HEK293T (cell line): ENCODE measurements at regions not wholly inside any gene's neighbourhood (a gene's known extent, or its start where the extent isn't known, plus 50 kb on each side); places are given as distances from the start of the nearest gene placed in this dataset.

Source experiments
- ARNT ChIP-seq: fragments of 450-650 bp; IDR thresholded peaks from 2 replicates; pipeline ENCODE4 v1.6.1; 2017; ENCODE audit warnings: mild to moderate bottlenecking
- CTBP1 ChIP-seq: fragments of 450-650 bp; IDR thresholded peaks from 2 replicates; pipeline ENCODE4 v1.6.1; 2016; ENCODE audit warnings: borderline replicate concordance
- FOXK2 ChIP-seq: fragments of 450-650 bp; IDR thresholded peaks from 2 replicates; pipeline ENCODE4 v1.6.1; 2016; ENCODE audit warnings: mild to moderate bottlenecking
- FOXM1 ChIP-seq: fragments of 450-650 bp; IDR thresholded peaks from 2 replicates; pipeline ENCODE4 v1.6.1; 2017; ENCODE audit warnings: mild to moderate bottlenecking, borderline replicate concordance
- L3MBTL2 ChIP-seq: fragments of 450-650 bp; conservative IDR thresholded peaks from 2 replicates; pipeline ENCODE4 v1.6.1; 2016; ENCODE audit warnings: mild to moderate bottlenecking
- LEF1 ChIP-seq: fragments of 450-650 bp; IDR thresholded peaks from 2 replicates; pipeline ENCODE4 v1.6.1; 2017; ENCODE audit warnings: mild to moderate bottlenecking, borderline replicate concordance
- NFRKB ChIP-seq: fragments of 450-650 bp; IDR thresholded peaks from 2 replicates; pipeline ENCODE4 v1.6.1; 2016; ENCODE audit warnings: mild to moderate bottlenecking, moderate library complexity
- SP1 ChIP-seq: fragments of 450-650 bp; IDR thresholded peaks from 2 replicates; pipeline ENCODE4 v1.6.1; 2017
- SUZ12 ChIP-seq: fragments of 450-650 bp; IDR thresholded peaks from 2 replicates; pipeline ENCODE4 v1.6.1; 2016; ENCODE audit warnings: mild to moderate bottlenecking
- TARDBP ChIP-seq: fragments of 450-650 bp; IDR thresholded peaks from 2 replicates; pipeline ENCODE4 v1.6.1; 2016
- ZNF384 ChIP-seq: fragments of 450-650 bp; IDR thresholded peaks from 2 replicates; pipeline ENCODE4 v1.6.1; 2016
- TF ChIP-seq, protein P1 (sequence below): fragments of 450-650 bp; IDR thresholded peaks from 2 replicates; pipeline ENCODE4 v1.6.1; 2016

DNA sequence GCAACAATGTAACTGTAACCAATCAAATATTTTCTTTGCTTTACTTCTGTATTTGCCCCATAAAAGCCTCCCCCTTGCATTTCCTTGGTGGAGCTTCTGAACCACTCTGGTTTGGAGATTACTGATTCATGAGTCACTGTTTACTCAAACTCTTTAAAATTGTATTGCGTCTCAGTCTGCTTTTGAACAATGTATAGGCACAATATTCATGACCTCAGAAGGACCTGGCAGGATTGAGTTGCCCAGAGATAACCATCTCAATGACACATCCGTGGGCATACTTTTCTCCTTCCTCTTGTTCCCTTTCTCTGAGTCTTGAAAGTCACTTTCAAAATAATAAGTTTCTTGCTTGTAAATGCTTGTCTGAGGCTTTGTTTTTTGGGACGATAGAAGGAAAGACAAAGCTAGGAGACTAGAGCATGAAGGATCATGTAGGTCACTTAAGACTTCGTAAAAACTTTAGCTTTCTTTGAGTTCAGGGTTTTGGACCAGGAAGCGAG, 57.1 kb upstream of the POU1F1 start:
- TF ChIP-seq CTBP1, result no peak
- no peak for TF ChIP-seq SUZ12
- no peak for TF ChIP-seq FOXK2
- no peak for TF ChIP-seq SP1
- TF ChIP-seq ARNT, result no peak
- TF ChIP-seq L3MBTL2, result no peak
- no peak for TF ChIP-seq NFRKB
- TF ChIP-seq FOXM1, result no peak
- TF ChIP-seq TARDBP, result no peak
- TF ChIP-seq, protein P1, sequence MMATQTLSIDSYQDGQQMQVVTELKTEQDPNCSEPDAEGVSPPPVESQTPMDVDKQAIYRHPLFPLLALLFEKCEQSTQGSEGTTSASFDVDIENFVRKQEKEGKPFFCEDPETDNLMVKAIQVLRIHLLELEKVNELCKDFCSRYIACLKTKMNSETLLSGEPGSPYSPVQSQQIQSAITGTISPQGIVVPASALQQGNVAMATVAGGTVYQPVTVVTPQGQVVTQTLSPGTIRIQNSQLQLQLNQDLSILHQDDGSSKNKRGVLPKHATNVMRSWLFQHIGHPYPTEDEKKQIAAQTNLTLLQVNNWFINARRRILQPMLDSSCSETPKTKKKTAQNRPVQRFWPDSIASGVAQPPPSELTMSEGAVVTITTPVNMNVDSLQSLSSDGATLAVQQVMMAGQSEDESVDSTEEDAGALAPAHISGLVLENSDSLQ, result no peak
- no peak for TF ChIP-seq LEF1
- TF ChIP-seq ZNF384, result no peak
